ENCODE measurements at regions not wholly inside any gene's neighbourhood (a gene's known extent, or its start where the extent isn't known, plus 50 kb on each side); places are given as distances from the start of the nearest gene placed in this dataset.

- no peak for TF ChIP-seq CTCF (conservative IDR thresholded peaks at IDR 0.05; ENCODE audit: low read depth)
- no peak overlapping the region for H3K27ac ChIP-seq
- ChIA-PET CTCF (interaction anchor here (0.7 kb wide), 2 partner anchors 19 to 84 kb away, joined by 3 to 4 read pairs; no protein-coding TSS in a partner anchor), POLR2A (ENCODE audit: low non-redundant PET) (no interaction called here)
- no peak for DNase-seq (ENCODE audit: low spot score)
Observed at GRCh38 chr5:144009116-144009515, 161.3 kb downstream of the YIPF5 start.

- ChIA-PET POLR2A (ENCODE audit: low non-redundant PET) (no interaction called here), CTCF (no interaction called here)
- TF ChIP-seq CTCF (conservative IDR thresholded peaks at IDR 0.05; ENCODE audit: low read depth): no peak
- DNase-seq (ENCODE audit: low spot score): no peak
- no peak overlapping the region for H3K27ac ChIP-seq
Observed at GRCh38 chr5:144011388-144011787, 159.1 kb downstream of the YIPF5 start.

GRCh38 chr5:144013816-144014215, 156.6 kb downstream of the YIPF5 start:
- no peak overlapping the region for H3K27ac ChIP-seq
- TF ChIP-seq CTCF (conservative IDR thresholded peaks at IDR 0.05; ENCODE audit: low read depth): no peak
- POLR2A ChIA-PET (ENCODE audit: low non-redundant PET): no interaction called here
- CTCF ChIA-PET: no interaction called here
- no peak for DNase-seq (ENCODE audit: low spot score)

GRCh38 chr5:144015961-144016360, 154.5 kb downstream of the YIPF5 start:
- CTCF ChIA-PET: interaction anchor here (0.6 kb wide), 3 partner anchors 8 to 1850 kb away, joined by 3 read pairs; no protein-coding TSS in a partner anchor
- no peak for TF ChIP-seq CTCF (conservative IDR thresholded peaks at IDR 0.05; ENCODE audit: low read depth)
- POLR2A ChIA-PET (ENCODE audit: low non-redundant PET): no interaction called here
- H3K27ac ChIP-seq: no peak overlapping the region
- no peak for DNase-seq (ENCODE audit: low spot score)

- DNase-seq (ENCODE audit: low spot score): no peak
- ChIA-PET CTCF (no interaction called here), POLR2A (ENCODE audit: low non-redundant PET) (no interaction called here)
- H3K27ac ChIP-seq: no peak overlapping the region
- no peak for TF ChIP-seq CTCF (conservative IDR thresholded peaks at IDR 0.05; ENCODE audit: low read depth)
Observed at GRCh38 chr5:144017119-144017518, 153.3 kb downstream of the YIPF5 start.

- ChIA-PET CTCF (no interaction called here), POLR2A (ENCODE audit: low non-redundant PET) (no interaction called here)
- DNase-seq (ENCODE audit: low spot score): no peak
- no peak for TF ChIP-seq CTCF (conservative IDR thresholded peaks at IDR 0.05; ENCODE audit: low read depth)
- H3K27ac ChIP-seq: no peak overlapping the region
Observed at GRCh38 chr5:144017631-144018030, 152.8 kb downstream of the YIPF5 start.

GRCh38 chr5:144024090-144024489, 146.4 kb downstream of the YIPF5 start:
- TF ChIP-seq CTCF (conservative IDR thresholded peaks at IDR 0.05; ENCODE audit: low read depth): no peak
- H3K27ac ChIP-seq: no peak overlapping the region
- ChIA-PET CTCF (no interaction called here), POLR2A (ENCODE audit: low non-redundant PET) (no interaction called here)
- DNase-seq (ENCODE audit: low spot score): no peak

Measured in RWPE1 (cell line).